Ovary (tissue), 7 donors: ENCODE measurements at regions not wholly inside any gene's neighbourhood (a gene's known extent, or its start where the extent isn't known, plus 50 kb on each side); places are given as distances from the start of the nearest gene placed in this dataset.

Experiments
- DNase-seq, 5 donors: peaks; one replicate each; pipeline ENCODE4 v3.0.0-alpha.2; 2019 to 2020
- H3K27ac ChIP-seq, 2 donors: fragments of 200-600 bp; one replicate each; pipeline versions ENCODE4 v1.5.1 to v1.8.0; 2019 to 2022
- H3K27me3 ChIP-seq: fragments of 200-600 bp; one replicate; pipeline ENCODE4 v1.8.0; 2022
- H3K36me3 ChIP-seq: fragments of 200-600 bp; sonication (generic); one replicate; pipeline ENCODE4 v1.5.1; 2019
- H3K4me1 ChIP-seq: one replicate; pipeline ENCODE4 v1.8.1; 2013; ENCODE audit warnings: mild to moderate bottlenecking, moderate library complexity; ENCODE audit not compliant: insufficient read depth
- H3K4me3 ChIP-seq: fragments of 200-600 bp; sonication (generic); one replicate; pipeline ENCODE4 v1.5.1; 2017
- H3K9me3 ChIP-seq, 2 donors: fragments of 200-600 bp in 1 of 2; sonication (generic) in 1 of 2; one replicate each; pipeline versions ENCODE4 v1.5.1 to v1.8.1; 2013 to 2019; ENCODE audit warnings: mild to moderate bottlenecking in 1 of 2, moderate library complexity in 1 of 2
- CTCF ChIP-seq, 3 donors: fragments of 450-650 bp in 2 of 3; fragments of 200-600 bp in 1 of 3; IDR thresholded peaks; one replicate each; pipeline versions ENCODE4 v1.5.1 to v1.8.0; 2016 to 2022; ENCODE audit warnings: antibody characterized with exemption in 3 of 3, mild to moderate bottlenecking in 1 of 3
- EP300 ChIP-seq: sonication (generic); formaldehyde crosslinking; IDR thresholded peaks from one replicate; pipeline ENCODE4 v1.6.1; 2017; ENCODE audit warnings: antibody characterized with exemption
- POLR2A ChIP-seq: fragments of 450-650 bp; IDR thresholded peaks from one replicate; pipeline ENCODE4 v1.6.1; 2017; ENCODE audit warnings: antibody characterized with exemption, mild to moderate bottlenecking, moderate library complexity
- WGBS, 3 donors: extraction: QIAGEN DNeasy Blood & Tissue Kit in 1 of 3; methylation state at CpG; one replicate each; pipeline versions ENCODE4 v1.1.5 to v1.1.7; 2013 to 2017; 5-methylcytosine and 5-hydroxymethylcytosine counted together
- intact Hi-C, 4 donors: fragments of 100-400 bp; cut with DNase I; formaldehyde crosslinking; loops; one replicate each; pipeline versions ENCODE4 v1.11.0 to v1.15.1; 2022 to 2023
- donor health status: DM: no; HTN: no; CAD: no; lungs with moderate emphysema.
- donor health status: DM: no; HTN: no; CAD: no.
- donor health status: Bipolar disorder and iron deficiency.
- donor health status: DM: no; HTN: no; CAD: no.
- donor health status: DM: yes; HTN: yes; CAD: no.

- H3K4me3 ChIP-seq: no peak overlapping the region
- H3K9me3 ChIP-seq: no peaks in the 10 kb centered on the region
- H3K27ac ChIP-seq: no peak overlapping the region
- H3K4me1 ChIP-seq: no peaks in the 10 kb centered on the region
- H3K27me3 ChIP-seq: no peaks in the 10 kb centered on the region
- 59 to 77% (median 62%) methylated on average over 2 of the region's 2 CpGs for WGBS, 3 donors
- no peak for DNase-seq
- intact Hi-C loops: no loop called here
- no peaks in the 10 kb centered on the region for H3K36me3 ChIP-seq
- TF ChIP-seq POLR2A (no peak), EP300 (no peak), CTCF (IDR thresholded peaks at IDR 0.05) (no peak)
Observed at GRCh38 chr9:118618849-118619248, 750.4 kb downstream of the BRINP1 start.

- DNase-seq: no peak
- TF ChIP-seq EP300: no peak
- no peak for TF ChIP-seq CTCF (IDR thresholded peaks at IDR 0.05)
- TF ChIP-seq POLR2A: no peak
- intact Hi-C loops: loop anchor here in 1 of 4 donors (5.0 kb wide), 1 partner anchor 1398 kb away; no protein-coding TSS in a partner anchor
- Histone ChIP-seq H3K27ac (no peak overlapping the region), H3K36me3 (no peaks in the 10 kb centered on the region), H3K4me1 (no peaks in the 10 kb centered on the region), H3K4me3 (no peak overlapping the region), H3K9me3 (no peaks in the 10 kb centered on the region), H3K27me3 (no peaks in the 10 kb centered on the region)
- 76 to 87% (median 84%) methylated on average over 3 of the region's 3 CpGs for WGBS, 3 donors
Observed at GRCh38 chr9:118624608-118625007, 744.6 kb downstream of the BRINP1 start.

- DNase-seq: no peak
- Histone ChIP-seq H3K27me3 (no peaks in the 10 kb centered on the region), H3K36me3 (no peaks in the 10 kb centered on the region), H3K27ac (no peak overlapping the region), H3K4me3 (no peak overlapping the region), H3K9me3 (no peaks in the 10 kb centered on the region), H3K4me1 (no peaks in the 10 kb centered on the region)
- no peak for TF ChIP-seq CTCF (IDR thresholded peaks at IDR 0.05)
- TF ChIP-seq POLR2A: no peak
- TF ChIP-seq EP300: no peak
- WGBS, 3 donors: 26 to 40% (median 31%) methylated on average over 2 of the region's 2 CpGs
- intact Hi-C loops: no loop called here
Observed at GRCh38 chr9:118630079-118630478, 739.2 kb downstream of the BRINP1 start.

GRCh38 chr9:118630931-118631595, 738.2 kb downstream of the BRINP1 start:
- Histone ChIP-seq H3K36me3 (no peaks in the 10 kb centered on the region), H3K4me1 (no peaks in the 10 kb centered on the region), H3K4me3 (no peak overlapping the region), H3K27me3 (no peaks in the 10 kb centered on the region), H3K9me3 (no peaks in the 10 kb centered on the region), H3K27ac (no peak overlapping the region)
- DNase-seq: no peak
- 69 to 75% (median 74%) methylated on average over 2 of the region's 2 CpGs for WGBS, 3 donors
- intact Hi-C loops: no loop called here
- no peak for TF ChIP-seq EP300
- no peak for TF ChIP-seq CTCF (IDR thresholded peaks at IDR 0.05)
- no peak for TF ChIP-seq POLR2A
